ENCODE measurements at regions not wholly inside any gene's neighbourhood (a gene's known extent, or its start where the extent isn't known, plus 50 kb on each side); places are given as distances from the start of the nearest gene placed in this dataset.

DNA sequence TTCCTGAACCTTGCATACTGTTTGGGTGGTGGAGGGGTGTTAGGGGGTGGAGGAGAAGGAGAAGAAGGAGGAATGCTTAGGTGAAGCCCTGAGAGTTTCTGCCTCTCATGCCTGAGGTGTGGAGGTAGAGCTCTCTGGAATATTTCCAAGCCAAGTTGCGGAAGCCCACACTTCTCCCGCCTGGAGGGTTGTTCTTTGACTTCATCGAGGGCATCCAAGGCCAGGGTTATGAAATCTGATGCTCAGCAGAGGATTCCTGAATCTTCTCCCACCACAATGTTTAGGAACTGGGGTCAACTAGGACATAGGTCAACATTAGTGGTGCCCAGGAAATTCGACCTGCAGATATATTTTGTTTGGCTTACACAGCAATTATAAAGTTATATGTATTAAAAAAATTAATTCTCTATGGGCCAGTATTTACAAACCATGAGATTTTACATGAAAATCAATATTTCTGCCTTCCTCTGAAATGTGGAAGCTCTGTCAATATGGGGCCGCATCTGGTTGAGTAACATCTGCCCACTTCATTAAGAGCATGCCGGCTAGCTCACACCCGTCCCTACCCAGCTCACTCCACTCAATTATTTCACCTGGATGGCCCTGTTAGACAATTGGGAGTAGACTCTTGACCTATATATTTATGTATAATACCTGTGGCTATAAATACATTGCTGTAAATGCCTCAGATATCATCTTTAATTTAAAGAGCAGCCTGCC, 257.1 kb upstream of the ZFP64 start:
- TF ChIP-seq, protein P1, sequence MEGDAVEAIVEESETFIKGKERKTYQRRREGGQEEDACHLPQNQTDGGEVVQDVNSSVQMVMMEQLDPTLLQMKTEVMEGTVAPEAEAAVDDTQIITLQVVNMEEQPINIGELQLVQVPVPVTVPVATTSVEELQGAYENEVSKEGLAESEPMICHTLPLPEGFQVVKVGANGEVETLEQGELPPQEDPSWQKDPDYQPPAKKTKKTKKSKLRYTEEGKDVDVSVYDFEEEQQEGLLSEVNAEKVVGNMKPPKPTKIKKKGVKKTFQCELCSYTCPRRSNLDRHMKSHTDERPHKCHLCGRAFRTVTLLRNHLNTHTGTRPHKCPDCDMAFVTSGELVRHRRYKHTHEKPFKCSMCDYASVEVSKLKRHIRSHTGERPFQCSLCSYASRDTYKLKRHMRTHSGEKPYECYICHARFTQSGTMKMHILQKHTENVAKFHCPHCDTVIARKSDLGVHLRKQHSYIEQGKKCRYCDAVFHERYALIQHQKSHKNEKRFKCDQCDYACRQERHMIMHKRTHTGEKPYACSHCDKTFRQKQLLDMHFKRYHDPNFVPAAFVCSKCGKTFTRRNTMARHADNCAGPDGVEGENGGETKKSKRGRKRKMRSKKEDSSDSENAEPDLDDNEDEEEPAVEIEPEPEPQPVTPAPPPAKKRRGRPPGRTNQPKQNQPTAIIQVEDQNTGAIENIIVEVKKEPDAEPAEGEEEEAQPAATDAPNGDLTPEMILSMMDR (conservative IDR thresholded peaks at IDR 0.05): no peak
- no peak for TF ChIP-seq EZH2 (IDR thresholded peaks at IDR 0.05; ENCODE audit: low read depth)

Measured in PC-9 (cell line).